HT1080 (cell line): ENCODE measurements at regions not wholly inside any gene's neighbourhood (a gene's known extent, or its start where the extent isn't known, plus 50 kb on each side); places are given as distances from the start of the nearest gene placed in this dataset.
"Not testable (repeated sequence)": the region's sequence is repeated elsewhere in the genome, so short reads cannot be mapped to it uniquely, and the experiment has no call there.

ENCODE experiments used
- DNase-seq: peaks from one replicate; pipeline ENCODE4 v3.0.0-alpha.2; 2015; ENCODE audit warnings: low read depth

DNA sequence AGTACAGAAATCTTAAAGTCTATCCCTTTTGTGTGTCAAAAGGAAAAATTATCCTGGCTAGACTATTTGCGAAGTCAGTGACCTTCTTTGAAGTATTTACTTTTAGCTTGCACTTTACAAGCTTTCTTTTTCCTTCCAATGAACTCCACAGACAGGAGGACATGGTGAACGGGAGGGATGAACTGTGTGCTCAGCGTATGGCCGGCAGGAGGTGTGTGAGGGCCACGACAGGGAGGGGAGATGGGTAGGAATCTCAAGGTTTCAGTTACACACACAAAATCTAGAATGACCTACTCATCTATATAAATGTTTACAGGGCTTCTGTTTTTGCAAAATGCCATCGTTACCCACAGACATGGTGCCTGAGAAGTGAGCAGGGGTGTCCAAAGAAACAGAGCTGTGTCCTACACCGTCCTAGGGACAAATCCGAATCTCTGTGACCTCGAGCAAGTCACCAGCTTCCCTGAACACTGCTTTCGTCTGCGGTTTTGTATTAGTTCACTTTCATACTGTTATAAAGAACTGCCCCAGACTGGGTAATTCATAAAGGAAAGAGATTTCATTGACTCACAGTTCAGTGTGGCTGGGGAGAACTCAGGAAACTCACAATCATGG is 537.2 kb downstream of the LIG4 start:
- no peak for DNase-seq

DNA sequence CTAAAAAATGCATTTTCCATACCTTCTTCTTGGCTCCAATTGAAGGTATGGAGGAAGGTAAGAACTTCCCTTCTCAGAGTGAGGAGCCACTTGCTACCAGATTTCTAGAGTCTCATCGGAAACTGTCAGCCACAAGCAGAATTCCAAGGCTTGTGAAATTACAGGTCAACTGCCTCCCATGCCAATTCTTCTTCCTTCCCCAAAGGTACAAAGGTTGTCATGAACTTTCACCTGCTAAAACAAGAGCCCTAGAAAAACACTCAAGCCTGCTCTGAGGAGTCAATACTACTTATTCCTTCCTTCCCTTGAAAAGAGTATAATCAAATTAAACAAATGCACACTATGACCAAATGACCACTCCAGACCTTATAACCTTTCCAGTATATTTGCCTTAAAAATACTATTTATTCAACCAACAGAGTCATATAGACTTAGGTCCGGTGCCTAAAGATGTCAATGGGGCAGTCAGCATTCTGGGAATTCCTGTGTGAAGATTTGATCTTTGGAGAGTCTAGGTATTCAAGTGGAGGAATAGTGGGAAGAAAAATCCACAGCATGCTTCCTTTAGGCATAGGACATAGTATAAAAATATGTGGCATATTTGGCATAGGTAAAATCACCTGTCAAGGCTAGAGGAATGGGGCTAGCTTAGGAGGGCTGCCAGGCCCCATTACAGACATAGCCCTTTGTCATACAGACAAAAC is 539.3 kb downstream of the LIG4 start:
- DNase-seq = no peak

DNA sequence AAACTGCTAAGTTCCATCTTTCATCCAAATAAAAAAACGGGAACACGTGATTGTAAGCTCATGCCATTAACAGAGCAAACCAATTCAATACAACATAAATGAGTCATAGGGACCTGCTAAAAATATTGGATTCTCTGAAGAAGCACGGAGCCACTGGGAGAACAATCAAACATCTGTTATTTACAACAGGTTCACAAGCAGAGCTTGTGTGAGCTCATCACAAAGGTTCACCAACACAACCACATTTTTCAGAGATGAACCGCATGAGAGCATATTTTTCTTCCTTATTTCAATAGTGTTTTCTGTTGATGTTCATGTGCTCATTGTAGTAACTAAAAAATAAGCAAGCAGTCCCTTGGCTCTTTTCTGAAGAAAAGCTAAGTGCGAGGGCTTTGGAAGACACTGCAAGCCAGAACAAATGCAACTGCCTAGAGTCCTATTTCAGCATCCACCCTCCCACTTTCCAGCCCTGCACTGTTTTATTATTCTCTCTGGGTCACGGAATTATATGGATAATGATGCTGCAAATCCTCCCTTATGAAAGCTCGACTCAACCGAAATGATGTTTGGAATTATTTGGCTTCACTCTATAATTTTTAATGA is 545.8 kb downstream of the LIG4 start:
- DNase-seq = peak; percentile 89

DNA sequence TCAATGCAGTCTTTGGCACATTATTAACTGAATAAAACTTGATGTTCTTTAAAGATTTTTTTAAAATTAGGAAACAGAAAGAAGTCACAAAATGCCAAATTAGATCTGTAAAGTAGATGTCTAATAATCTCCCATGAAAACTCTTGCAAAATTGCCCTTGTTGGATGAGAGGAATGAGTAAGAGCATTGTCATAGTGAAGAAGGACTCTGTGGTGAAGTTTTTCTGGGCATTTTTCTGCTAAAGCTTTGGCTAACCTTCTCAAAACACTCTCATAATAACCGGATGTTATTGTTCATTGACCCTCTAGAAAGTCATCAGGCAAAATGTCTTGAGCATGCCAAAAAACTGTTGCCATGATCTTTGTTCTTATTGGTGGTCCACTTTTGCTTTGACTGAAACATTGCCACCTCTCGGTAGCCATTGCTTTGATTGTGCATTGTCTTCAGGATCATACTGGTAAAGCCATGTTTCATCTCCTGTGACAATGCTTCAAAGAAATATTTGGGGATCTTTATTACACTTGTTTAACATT is 549.3 kb downstream of the LIG4 start:
- DNase-seq = peak; percentile 80

DNA sequence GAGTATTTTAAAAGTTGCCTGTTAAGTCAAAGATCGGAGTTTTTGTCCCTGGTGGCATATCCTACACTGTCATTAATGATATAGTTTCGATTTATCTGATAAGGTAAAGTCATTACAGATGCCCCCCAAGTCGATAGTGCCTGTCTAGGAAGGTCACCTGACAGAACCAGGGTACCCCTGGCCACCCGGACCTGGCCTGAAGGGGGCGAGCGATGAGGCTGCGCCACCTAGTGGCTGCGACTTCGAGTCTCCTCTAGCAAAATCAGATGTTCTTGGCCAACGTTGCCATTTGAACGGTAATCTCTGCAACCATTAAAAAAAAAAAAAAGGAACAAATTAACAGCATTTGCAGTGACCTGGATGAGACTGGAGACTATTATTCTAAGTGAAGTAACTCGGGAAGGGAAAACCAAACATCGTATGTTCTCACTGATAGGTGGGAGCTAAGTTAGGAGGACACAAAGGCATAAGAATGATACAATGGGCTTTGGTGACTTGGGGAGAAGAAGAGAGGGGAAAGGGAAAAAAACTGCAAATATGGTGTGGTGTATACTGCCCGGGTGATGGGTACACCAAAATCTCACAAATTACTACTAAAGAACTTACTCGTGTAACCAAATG is 565.1 kb downstream of the LIG4 start:
- peak; percentile 59 for DNase-seq

DNA sequence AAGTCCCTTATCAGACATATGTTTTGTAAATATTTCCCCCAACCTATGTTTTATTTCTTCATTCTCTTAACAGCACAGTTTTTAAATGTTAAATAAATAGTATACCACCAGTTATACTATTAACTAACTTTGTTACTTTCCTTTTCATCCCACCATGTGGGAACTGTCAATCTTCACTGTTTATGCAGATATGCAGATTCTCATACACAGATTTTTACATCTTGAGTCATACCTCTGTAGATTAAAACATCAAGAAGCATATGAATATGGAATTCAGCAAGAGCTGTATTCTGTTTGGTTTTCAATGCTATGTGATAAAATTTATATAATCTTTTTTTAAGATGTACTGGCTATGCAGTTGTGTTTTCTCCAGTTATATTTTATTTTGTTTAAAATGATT is 566.3 kb downstream of the LIG4 start:
- no peak for DNase-seq

DNA sequence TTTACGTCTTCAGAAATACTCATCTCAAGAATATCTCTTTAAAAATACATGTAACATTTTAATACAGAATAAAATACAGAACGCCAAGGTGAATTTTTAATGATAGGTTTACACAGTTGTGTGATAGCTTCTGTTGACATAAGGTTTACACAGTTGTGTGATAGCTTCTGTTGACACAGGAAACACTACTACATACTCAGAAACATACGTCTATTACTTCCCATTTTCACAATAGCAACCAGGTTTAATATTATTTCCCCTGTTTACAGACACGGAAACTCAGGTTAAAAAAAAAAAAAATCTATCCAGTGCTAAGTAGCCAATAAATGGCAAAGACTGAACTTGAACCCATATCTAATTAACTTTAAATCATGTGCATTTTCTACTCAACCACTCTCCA is 571.2 kb downstream of the LIG4 start:
- DNase-seq = no peak

DNA sequence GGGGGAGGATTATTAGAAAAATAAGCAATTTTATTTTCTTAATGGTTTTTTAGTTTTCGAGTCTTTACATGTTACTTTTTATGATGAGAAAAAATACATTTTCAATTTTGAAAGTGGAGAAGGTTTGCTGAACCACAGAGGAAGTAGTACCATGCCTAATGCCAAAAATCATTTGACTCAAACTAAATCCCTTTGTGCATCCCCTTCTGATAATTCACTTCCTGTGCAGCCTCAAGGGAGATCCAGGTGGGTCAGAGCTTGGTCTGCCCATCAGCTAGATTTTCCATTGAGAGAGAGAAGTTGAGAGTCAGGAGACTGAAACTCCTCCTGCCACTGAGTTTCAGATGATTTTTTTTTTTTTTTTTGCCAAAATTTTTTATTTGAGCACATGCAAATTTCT is 571.7 kb downstream of the LIG4 start:
- no peak for DNase-seq

DNA sequence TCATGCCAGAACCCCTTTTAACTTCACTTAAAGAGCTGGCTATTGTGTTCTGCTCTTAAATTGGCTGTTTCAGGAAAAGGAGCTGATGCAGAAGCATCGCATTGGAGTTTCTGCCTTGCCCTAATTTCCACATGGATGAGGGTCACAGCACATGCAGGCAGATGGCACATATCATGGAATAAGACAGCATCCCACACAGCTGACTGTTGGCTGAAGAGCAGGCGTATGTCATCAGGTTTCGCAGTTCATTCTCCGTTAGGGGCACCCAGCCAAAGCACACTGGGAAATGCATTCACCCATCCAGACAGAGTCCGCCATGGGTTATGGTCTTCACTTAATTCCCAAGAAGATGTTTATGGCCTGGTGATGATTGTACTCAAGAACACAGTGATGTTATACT is 572.5 kb downstream of the LIG4 start:
- no peak for DNase-seq

DNA sequence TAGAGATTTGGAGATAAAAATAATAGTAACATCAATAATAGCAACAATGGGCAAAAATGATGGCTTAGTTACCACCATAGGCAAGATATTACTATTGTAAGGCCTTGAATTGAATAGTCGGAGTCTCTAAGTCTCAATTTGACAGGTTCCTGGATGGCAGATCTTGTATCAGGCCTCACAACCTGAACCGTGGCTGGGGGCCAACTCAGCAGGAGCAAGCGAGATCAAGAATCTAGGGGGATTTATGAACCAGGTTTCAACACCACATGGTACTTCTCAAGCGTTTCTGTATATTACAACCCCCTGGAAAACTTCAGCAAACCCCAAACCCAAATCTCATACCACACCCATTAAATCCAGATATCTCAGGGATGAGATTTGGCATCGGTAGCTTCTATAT is 573.8 kb downstream of the LIG4 start:
- no peak for DNase-seq

DNA sequence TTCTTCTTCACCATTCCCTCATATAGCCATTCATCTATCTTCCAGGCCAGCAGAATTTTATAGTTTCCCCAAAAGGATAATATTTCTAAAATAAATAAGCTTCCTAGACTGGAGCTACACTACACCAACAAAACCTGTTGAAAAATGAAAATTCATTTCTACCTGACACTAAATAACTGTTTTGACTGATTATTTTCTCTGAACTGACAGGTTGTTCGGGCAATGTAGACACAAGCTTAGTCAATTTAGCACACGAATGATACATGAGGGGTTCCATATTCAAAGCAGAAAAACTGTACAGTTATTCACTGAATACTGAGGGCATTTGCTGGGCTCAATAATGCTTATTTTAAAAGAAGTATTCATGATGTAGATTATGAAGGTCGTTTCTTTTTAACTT is 589.7 kb downstream of the LIG4 start:
- no peak for DNase-seq

DNA sequence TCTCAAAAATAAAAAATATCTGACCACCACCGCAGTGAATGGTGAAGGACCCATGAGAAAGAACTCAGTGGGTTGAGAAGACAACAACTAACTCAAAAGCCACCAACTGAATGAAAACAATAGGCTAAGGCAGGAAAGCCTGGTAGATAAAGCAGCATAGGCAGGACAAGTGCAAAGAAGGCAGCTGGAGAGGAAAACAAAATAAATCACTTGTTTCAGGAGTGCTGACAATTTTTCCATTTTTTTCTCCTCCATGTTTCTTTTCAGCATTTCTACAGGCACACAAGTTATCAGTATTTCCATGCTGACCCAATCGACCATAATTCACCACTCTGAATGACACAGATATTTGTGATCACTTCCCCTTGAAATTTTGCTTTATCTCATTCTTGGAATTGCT is 597.8 kb downstream of the LIG4 start:
- DNase-seq = no peak

DNA sequence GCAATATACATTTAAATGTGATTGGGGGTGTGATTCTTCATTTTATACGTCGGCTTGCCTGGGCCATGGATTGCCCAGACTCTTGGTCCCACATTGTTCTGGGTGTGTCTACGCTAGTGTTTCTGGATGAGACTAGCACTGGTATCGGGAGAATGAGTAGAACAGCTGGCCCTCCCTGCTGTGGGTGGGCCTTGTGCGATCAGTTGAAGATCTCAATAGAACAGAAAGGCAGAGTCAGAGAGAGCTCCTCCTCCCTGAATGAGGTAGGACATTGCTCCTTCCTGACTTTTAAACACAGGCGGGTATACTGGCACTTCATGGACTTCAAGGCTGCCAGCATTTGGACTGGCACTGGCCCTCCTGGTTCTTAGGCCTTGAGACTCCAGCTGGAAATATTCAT is 603.0 kb downstream of the LIG4 start:
- no peak for DNase-seq

DNA sequence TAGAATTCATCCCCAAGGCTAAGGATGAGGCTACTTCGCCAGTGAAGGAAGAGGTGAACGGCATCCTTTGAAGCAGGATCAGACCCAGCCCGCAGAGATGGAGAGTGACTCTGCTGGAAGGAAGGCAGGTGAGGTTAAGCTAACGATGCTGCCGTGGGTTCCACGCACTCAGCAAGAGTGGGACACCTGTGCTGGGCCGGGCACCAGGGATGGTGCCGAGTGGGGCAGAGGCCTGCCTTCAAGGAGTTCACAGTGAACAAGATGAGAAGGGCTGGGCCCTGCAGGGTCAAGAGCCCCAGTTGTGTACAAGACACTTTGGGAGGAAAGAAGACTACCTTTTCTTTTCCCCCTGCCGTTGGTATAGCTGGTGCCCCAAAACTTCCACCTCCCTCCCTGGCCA is 606.6 kb downstream of the LIG4 start:
- DNase-seq = no peak

DNA sequence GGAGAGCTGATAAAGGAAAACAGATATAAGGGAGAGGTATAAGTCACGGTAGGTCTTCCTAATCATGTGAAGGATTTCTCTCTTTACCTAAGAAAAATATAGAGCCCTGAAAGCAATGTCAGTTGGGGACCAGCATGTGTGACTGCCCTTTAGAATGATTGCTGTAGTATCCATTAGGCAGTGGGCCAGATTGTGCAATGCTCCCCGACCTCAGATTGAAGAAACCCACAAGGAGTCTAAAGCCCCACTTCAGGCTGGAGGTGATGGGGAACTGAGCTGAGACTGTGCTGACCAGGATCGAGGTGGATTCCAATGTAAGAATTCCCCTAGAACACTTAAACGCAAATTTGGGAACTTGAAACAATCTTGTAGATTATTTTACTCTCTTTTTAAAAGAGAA is 614.4 kb downstream of the LIG4 start:
- no peak for DNase-seq

DNA sequence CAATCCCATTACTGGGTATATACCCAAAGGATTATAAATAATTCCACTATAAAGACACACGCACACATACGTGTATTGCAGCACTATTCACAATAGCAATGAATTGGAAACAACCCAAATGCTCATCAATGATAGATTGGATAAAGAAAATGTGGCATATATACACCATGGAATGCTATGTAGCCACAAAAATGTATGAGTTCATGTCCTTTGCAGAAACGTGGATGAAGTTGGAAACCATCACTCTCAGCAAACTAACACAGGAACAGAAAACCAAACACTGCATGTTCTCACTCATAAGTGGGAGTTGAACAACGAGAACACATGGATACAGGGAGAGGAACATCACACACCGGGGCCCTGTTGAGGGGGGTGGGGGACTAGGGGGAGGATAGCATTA is 619.0 kb downstream of the LIG4 start:
- DNase-seq = not testable (repeated sequence)

DNA sequence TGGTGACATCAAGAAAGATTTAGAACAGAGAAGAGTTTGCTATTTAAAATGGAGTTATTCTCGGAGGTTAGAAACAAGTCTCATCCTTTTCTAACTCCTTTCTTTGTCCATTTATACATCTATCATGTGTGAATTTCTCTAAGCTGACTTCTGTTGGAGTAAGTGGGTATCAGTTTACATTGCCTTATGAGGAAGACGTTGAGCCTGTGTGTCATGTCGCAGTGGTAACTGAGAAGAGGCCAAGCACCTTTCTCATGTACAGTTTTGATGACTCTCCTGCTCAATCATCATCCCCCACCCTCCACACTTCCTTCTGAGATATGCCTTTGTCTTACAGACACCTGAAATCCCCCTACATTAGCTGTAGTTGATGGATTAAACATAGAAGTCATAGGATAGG is 624.8 kb downstream of the LIG4 start:
- DNase-seq = peak; percentile 75

DNA sequence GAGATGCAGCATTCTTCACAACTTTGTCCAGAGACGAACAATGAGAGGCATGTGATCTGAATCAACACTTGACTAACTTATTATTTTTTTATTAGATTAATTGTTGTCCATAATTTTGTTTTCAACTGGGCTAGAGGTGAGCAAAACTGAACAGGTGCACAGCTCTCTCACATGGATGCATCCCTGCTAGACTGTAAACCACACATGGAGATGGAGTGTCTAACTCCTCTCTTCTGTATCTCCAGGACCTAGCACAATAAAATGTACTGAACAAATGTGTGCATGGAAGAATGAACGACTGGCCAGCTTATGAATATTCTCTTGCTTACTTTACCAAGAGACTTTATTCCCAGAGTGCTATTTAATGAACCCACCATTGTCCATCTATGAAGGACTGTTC is 627.7 kb downstream of the LIG4 start:
- no peak for DNase-seq

DNA sequence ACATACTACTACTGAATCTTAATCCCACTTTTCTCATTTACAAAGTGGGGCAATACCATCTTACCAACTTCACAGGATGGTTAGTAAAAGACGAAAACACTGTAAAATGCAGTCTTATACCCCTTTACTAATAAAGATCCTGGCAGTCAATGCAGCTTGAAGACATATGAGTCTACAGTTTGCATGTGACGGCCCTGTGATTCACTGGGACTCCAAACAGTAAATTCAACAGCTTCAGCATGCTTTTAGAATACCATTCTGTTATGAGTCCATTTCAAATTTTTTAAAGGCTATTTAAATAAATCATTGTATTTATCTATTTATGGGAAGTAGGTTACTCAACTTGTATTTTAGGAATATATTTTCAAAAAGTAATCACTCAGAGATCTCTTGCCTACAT is 629.1 kb downstream of the LIG4 start:
- DNase-seq = no peak

DNA sequence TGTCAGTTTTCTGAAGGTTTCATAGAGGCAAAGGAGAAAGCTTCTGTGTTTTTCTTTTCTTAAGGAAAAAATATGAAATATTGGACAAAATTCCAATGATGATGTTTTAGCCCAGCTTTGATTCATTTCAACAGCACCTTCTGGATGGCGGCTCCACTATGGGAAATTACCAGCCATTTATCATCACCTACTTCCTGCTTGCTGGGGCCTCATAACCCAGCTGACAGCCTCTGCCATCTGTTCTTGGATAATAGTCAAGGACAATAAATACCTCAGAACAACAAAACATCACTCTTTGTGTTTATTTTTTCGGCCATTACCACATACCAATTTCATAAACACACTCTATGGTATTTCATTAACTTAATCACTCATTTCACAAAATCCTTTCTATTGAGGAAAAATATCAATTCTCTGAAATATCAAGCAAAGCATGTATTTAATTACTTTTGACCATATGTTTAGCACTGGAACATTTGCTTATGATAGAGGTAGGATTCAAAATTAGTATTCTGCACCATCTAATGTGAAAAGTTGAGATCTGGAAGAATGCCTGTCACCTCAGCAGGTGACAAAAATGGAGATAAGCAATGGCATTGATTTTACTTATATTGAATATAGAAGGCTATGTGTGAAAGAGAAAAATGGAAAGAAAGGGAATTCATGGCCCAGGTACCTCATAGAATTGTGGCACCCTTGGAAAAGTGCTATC is 629.7 kb downstream of the LIG4 start:
- no peak for DNase-seq

DNA sequence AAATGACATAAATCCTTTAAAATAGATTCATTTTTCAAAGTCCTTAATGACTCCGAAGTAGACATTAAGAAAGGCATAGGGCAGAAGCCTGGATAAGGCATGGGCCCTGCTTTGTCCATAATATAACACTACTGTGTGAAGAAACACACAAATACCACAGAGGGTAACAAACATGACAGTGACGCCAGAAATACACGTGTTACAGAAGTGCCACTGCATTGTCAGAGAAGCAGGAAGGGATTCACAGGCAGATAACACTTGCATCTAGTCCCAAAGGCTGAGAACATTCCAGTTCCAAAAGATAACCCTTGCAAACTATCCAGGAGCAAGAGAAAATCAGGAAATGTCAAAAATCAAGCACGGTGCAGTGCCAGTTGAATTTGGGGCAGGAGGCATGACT is 633.2 kb downstream of the LIG4 start:
- no peak for DNase-seq
